Stimulated activated CD4-positive, alpha-beta T cell treated with anti-CD3 and anti-CD28 coated beads, Interleukin-4, amount 100 ng/mL, for 4 hours (primary cell): ENCODE measurements at regions not wholly inside any gene's neighbourhood (a gene's known extent, or its start where the extent isn't known, plus 50 kb on each side); places are given as distances from the start of the nearest gene placed in this dataset.

ENCODE experiments used
- DNase-seq, 2 experiments: peaks; one replicate each; pipeline ENCODE4 v3.0.0-alpha.2; 2020

- DNase-seq, result peak in 1 of 2 experiments; percentile 21
Measured at GRCh38 chr1:114342376-114342775, 168.6 kb downstream of the TRIM33 start.

DNA sequence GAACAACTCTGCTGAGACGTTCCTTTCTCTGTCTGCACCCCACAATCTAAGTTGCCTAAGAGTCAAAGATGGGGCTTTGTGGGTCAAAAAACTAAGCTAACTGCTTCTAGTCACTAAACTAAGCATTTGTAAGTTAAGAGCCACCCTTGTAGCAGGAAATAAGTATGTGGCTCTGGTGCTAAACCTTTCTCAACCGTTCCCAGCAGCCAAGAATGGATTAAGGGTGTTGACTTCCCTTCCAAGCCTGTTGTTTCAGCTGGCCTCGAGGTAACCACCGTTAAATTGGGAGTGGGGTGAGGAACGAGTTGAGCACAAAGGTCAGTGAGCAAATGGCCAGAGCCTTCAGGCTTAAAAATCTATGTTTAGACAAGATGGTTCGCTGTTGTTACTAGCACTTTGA, 169.1 kb downstream of the TRIM33 start:
- no peak for DNase-seq

DNA sequence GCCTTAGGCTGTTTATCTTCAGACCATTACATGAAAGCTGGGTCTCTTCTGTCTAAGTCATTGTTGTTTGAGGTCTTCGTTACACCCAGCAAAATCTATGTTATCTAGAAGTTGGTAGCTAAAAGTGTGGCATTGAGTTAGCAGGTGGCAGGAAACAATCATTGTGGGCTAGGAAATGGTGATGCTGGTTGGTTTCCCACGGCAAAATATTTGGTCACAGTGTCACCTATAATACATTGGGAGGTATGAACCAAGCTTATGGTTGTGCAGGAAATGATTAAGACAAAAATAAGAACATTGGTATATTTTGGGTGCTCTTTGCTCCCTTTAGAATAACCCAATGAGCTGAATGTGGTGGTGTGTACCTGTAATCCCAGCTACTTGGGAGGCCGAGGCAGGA, 169.7 kb downstream of the TRIM33 start:
- DNase-seq, result peak in 1 of 2 experiments; percentile 23

- DNase-seq, result no peak
Measured at GRCh38 chr1:114340892-114341291, 170.1 kb downstream of the TRIM33 start.

DNA sequence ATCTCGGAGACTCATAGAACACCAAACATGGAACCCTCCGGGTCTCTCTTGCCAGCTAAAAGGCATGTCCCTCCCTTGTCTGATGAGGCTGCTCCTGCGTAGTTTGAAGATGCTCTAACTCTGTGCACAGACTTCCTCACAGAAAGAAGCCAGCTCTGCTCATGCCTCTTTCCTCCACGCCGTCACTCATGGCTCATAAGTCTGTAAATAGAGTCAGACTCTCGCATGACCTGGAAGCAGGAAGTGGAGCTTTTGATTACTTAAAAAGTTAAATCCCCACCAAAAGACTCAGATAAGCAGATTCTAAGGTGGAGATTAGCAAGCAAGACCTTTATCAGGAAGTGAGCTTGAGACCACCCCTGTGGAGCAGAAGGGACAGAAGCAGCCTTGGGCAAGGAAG, 171.6 kb downstream of the TRIM33 start:
- DNase-seq, result no peak

DNA sequence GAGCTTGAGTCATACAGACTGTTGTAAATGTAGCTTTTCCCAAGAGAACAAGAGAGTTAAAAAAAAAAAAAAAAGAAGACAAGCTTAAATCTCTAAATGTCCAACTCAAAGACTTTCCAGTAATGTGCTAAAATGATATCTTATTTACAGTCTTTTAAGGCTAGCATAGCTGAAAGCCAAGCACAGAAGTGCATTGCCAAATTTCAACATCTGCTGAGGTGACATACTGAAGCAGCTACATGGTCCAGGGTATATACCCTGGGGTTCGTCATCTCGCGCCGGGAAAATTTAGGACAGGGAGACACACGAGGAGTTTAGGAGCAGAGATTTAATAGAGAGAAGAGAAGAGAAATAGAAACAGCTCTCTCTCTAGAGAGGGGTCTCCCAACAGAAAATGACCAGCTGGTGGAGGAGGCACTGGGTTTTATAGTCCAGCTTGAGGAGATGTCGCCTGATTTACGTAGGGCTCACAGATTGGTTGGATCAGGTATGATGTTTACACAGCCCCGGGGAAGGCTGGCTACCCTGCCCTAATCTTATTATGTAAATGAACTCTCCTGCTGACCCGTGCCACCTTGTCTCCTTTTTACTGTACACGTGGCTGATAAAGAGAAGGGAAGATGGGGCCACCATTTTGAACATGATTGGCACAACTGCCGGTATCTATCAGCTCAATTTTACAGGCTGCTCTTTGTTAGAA, 172.7 kb downstream of the TRIM33 start:
- no peak for DNase-seq

DNA sequence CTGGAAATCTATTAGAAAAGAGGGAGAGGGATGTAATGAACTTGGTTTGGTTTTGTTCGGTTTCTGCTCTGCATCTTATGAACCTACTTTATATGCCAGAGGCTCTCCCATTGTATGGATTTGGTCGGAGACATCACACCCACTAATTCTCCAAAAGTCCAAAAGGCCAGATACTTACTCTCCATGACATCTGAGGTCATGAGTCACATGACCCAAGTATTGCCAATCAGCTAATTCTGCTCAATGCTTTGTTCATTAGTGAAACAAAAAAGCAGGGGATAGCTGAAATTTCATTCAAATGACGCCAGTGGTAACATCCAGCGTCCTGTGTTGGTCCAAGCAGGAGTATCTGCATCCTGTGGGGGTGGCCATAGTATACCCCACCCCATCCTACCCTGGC, 173.6 kb downstream of the TRIM33 start:
- DNase-seq, result no peak

DNA sequence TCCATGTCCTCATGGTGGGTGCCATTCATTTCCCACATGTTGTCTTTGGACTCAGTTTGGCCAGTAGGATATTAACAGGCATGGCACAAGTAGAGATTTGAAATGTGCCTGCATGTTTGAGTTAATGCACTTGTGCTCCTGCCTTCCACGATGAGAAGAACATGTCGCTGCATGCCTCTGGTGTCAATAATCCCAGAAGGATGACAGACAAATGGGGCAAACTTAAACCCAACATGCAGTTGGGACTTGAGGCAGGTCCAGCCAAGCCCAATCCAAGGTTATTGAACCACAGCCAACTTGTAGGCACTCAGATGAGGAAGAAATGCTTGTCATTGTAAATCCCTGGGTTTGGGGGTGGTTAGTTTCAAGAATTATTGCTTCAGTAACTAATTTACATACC, 174.6 kb downstream of the TRIM33 start:
- no peak for DNase-seq

DNA sequence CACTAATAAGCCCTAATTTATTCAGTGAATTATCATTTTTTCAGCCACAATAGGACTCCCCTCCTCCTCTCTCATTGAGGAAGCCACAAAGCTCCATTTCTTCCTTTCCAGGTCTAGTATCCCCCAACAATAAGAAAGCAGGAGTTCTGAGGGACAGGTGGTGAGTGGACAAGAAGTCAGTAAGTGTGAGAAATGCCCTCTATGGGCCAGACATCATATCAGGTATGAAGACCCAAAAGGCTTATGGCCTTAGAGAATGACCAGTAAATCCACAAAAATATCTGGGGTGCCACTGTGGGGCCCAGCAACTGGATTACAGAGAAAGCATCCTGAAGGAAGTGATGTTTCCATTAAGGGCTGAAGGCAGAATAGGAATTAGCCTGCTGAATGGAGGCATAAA, 175.7 kb downstream of the TRIM33 start:
- no peak for DNase-seq

DNA sequence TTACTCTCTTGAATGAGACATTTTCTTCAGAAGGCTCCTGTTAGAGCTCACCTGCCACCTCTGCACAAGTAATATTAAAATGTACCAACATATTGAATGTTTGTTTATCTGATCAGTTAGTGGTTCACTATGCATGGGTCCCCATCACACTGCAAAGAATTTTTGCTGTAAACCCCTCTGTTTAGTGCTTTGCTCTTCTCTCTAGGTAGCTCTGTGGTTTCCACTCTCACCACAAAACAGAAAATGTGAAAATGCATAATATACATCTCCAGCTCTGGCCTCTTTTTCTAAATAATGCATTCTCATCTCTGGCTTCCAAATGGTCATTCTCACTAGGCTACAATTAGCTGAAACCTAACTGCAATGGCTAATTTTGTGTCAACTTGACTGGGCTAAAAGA, 176.7 kb downstream of the TRIM33 start:
- no peak for DNase-seq

GRCh38 chr1:114333690-114334089, 177.3 kb downstream of the TRIM33 start:
- DNase-seq, result no peak

- DNase-seq, result no peak
Measured at GRCh38 chr1:114331936-114332335, 178.3 kb upstream of the SYT6 start.

GRCh38 chr1:114330451-114330983, 176.8 kb upstream of the SYT6 start:
- DNase-seq, result no peak

GRCh38 chr1:114328361-114328904, 174.8 kb upstream of the SYT6 start:
- DNase-seq, result no peak

DNA sequence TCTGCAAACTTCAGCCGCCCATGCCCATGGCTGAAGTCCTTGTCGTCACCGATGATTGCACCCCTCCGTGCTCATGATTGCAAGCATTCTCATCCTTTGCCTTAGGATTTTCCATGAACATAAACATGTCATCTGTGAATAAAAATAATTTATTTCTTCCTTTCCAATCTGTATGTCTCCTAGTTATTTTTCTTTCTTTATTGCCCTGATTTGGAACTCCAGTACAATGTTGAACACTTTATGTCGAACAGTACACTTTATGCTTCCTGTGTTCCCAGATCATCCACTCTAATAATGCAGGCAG, 170.9 kb upstream of the SYT6 start:
- no peak for DNase-seq

- no peak for DNase-seq
Measured at GRCh38 chr1:114323959-114324661, 170.4 kb upstream of the SYT6 start.

GRCh38 chr1:114322734-114323133, 169.1 kb upstream of the SYT6 start:
- DNase-seq, result no peak

DNA sequence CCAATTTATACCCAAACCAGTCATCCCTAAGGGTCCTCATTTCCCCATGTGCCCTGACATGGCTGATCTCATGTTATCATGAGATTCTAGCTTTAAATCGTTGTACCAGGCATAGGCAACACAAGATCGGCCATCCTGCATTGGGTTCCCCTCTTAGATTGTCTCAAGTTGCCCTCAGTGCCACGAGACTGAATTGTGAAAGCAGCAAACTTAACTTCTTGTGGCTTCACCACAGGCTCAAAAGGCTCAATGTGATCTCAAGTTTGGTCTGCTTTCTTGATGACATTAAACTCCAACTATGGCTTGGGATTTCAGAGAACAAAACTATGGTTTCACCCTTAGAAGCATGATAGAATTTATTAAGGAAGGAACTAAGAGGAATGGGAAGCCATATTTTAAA, 168.5 kb upstream of the SYT6 start:
- no peak for DNase-seq

DNA sequence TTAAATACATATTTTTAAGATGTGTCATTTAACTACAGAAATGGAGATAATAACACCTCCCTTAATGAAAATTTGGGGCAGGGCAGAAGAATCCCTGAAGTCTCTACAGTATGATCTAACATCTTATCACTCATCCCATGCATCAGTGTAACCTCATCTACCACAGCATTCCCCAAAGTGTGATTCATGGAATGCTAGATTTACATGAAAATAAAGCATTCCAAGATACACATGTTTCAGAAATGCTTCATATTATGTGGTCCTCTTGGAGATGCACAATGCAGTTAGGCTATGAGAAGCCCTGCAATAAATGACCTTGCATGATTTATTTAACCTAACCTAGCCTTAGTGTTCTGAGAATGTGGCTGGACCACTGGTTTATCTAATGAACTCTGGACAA, 166.9 kb upstream of the SYT6 start:
- DNase-seq, result no peak

- no peak for DNase-seq
Measured at GRCh38 chr1:114319418-114319817, 165.7 kb upstream of the SYT6 start.

DNA sequence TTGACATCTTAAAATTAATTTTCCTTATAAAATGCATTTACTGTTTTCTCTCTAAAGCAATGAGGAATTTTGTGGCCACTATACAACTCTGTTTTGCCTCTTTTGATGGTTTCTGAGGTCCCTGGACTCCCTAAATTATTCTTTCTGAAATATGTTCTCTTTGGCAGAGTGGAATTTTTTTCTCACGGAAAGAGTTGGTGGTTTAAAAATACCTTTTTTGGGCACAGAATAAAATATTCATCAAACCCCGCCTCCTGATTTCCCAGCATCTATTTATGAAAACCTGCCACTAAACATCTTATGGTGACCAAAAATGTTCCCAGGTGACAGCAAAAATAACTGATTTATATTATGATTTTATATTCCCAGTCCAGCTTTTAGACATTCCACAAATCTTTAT, 165.3 kb upstream of the SYT6 start:
- DNase-seq, result no peak

GRCh38 chr1:114316204-114316603, 162.5 kb upstream of the SYT6 start:
- DNase-seq, result no peak

DNA sequence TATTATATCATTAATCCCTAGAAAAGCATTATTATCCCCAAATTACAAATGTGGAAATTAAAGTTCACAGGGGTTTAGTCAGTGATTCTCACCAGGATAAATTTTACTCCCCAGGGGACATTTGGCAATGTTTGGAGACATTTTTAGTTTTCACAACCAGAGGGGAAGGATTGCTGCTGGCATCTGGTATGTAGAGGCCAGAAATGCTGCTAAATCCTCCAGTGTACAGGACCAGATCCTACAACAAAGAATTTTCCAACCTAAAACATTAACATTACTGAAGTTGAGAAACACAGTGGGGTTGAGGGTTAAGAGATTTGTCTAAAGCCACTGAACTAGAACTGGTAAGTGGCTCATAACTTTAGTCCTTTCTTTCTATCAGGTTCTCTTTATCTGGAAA, 162.0 kb upstream of the SYT6 start:
- no peak for DNase-seq

DNA sequence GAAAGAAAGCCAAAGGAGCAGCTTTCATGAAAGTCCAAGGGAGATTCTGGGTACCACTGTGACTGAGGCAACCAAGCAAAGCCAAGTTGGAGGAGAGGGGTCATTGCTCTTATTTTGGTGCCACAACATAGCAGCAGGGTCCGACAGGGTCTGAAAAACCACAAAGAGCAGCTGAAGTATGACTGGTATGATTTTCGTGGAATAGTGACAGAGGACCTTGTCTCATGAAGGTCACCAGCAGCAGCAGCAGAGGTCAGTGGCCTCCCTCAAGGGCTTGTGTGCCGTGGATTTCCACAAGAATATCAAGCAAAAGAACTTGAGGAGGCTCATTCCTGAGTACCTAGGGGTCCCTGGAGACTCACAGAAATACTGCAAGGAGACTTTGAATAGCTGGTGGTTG, 160.9 kb upstream of the SYT6 start:
- DNase-seq, result no peak

DNA sequence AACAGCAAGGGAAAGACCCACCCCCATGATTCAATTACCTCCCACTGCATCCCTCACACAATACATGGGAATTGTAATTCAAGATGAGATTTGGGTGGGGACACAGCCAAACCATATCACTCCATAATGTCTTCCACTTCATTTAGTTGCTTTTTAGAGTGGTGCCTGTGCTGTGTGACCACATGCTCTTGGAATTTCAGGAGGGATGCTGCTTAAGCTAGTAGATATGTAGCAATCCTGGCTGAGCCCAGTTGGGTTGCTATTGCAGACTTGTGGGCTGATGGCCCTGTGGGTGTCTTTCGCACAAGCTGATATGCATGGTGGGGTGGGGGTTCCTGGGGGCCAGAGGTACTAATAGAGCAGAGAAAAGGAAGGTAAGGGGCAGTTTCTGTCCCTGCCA, 160.4 kb upstream of the SYT6 start:
- no peak for DNase-seq
